SK-N-SH (cell line): ENCODE measurements at regions not wholly inside any gene's neighbourhood (a gene's known extent, or its start where the extent isn't known, plus 50 kb on each side); places are given as distances from the start of the nearest gene placed in this dataset.

Experiments used
- CTCF ChIA-PET: fragments of 300-600, 350-600 bp; formaldehyde crosslinking; extraction: SDS; loops from one replicate; lab custom pipeline; 2021; lab: Yijun Ruan, JAX
- POLR2A ChIA-PET: fragments of 350-600 bp; sonication (Branson Sonifier 250); formaldehyde crosslinking; extraction: SDS; loops from one replicate; lab custom pipeline; 2020; ENCODE audit warnings: antibody characterized with exemption, inconsistent platforms; lab: Yijun Ruan, JAX
- DNase-seq: peaks from one replicate; pipeline ENCODE4 v3.0.0; 2012
- H2AFZ ChIP-seq: fragments of 200-600 bp; sonication (generic); 2 replicates; pipeline ENCODE4 v1.8.1; 2016; ENCODE audit warnings: antibody characterized with exemption, mild to moderate bottlenecking, low read depth
- H3F3A ChIP-seq: fragments of 200-600 bp; sonication (generic); replicated peaks from 2 replicates; pipeline ENCODE3; 2016; ENCODE audit warnings: antibody characterized with exemption, mild to moderate bottlenecking; ENCODE audit not compliant: insufficient read depth
- H3K27ac ChIP-seq, 2 experiments: fragments of 200-500 bp in 1 of 2; fragments of 200-600 bp in 1 of 2; sonication (Bioruptor generic) in 1 of 2; sonication (generic), shearing (Covaris generic) in 1 of 2; 2 replicates each; pipeline versions ENCODE4 v1.5.1 to v1.6.1; 2014 to 2016; ENCODE audit warnings: low read depth in 2 of 2, inconsistent platforms in 1 of 2, low read length in 1 of 2, mild to moderate bottlenecking in 1 of 2, mixed read lengths in 1 of 2
- H3K27me3 ChIP-seq: fragments of 200-600 bp; sonication (generic), shearing (Covaris generic); 2 replicates; pipeline ENCODE4 v1.6.1; 2016; ENCODE audit warnings: mixed run types; ENCODE audit not compliant: insufficient read depth
- H3K36me3 ChIP-seq, 2 experiments: fragments of 200-500 bp in 1 of 2; fragments of 200-600 bp in 1 of 2; sonication (Bioruptor generic) in 1 of 2; sonication (generic) in 1 of 2; replicated peaks in 1 of 2; 2 replicates each; pipeline versions ENCODE3 to v1.5.1; 2014 to 2016; ENCODE audit warnings: low read length in 1 of 2, mild to moderate bottlenecking in 1 of 2; ENCODE audit not compliant: insufficient read depth in 2 of 2, control insufficient read depth in 1 of 2
- H3K4me1 ChIP-seq, 2 experiments: fragments of 200-500 bp in 1 of 2; fragments of 200-600 bp in 1 of 2; sonication (Bioruptor generic) in 1 of 2; sonication (generic), shearing (Covaris generic) in 1 of 2; 2 replicates each; pipeline versions ENCODE4 v1.5.1 to v1.6.1; 2014 to 2016; ENCODE audit warnings: low read depth in 1 of 2, low read length in 1 of 2, mixed run types in 1 of 2; ENCODE audit not compliant: insufficient read depth in 2 of 2, control insufficient read depth in 1 of 2
- H3K4me2 ChIP-seq: fragments of 200-600 bp; sonication (generic), shearing (Covaris generic); 2 replicates; pipeline ENCODE4 v1.6.1; 2017; ENCODE audit warnings: mixed run types
- H3K4me3 ChIP-seq, 2 experiments: fragments of 200-500 bp in 1 of 2; fragments of 200-600 bp in 1 of 2; sonication (Bioruptor generic) in 1 of 2; sonication (generic), shearing (Covaris generic) in 1 of 2; 2 replicates each; pipeline versions ENCODE4 v1.5.1 to v1.8.1; 2014 to 2016; ENCODE audit warnings: low read depth in 2 of 2, inconsistent platforms in 1 of 2, low read length in 1 of 2, mild to moderate bottlenecking in 1 of 2, mixed read lengths in 1 of 2, moderate library complexity in 1 of 2
- H3K79me2 ChIP-seq: fragments of 200-600 bp; sonication (generic); 2 replicates; pipeline ENCODE4 v1.8.1; 2017; ENCODE audit warnings: mild to moderate bottlenecking; ENCODE audit not compliant: insufficient read depth
- H3K9ac ChIP-seq: fragments of 200-600 bp; sonication (generic); 2 replicates; pipeline ENCODE4 v1.6.1; 2017; ENCODE audit warnings: mixed run types
- H3K9me2 ChIP-seq: fragments of 200-600 bp; sonication (generic); 2 replicates; pipeline ENCODE4 v1.6.1; 2017; ENCODE audit warnings: mixed run types
- H3K9me3 ChIP-seq: fragments of 200-600 bp; sonication (generic); 2 replicates; pipeline ENCODE4 v1.6.1; 2017; ENCODE audit warnings: mixed run types, mild to moderate bottlenecking, moderate library complexity
- H4K20me1 ChIP-seq: fragments of 200-600 bp; sonication (generic); 2 replicates; pipeline ENCODE4 v1.6.1; 2017; ENCODE audit warnings: mild to moderate bottlenecking, mixed run types; ENCODE audit not compliant: insufficient read depth
- CHD2 ChIP-seq: fragments of 150-350 bp; IDR thresholded peaks from 2 replicates; pipeline ENCODE4 v1.6.1; 2018; ENCODE audit warnings: low read length; ENCODE audit not compliant: partially characterized antibody
- ELF1 ChIP-seq: IDR thresholded peaks from 2 replicates; pipeline ENCODE4 v1.4.0; 2012
- EZH2phosphoT487 ChIP-seq: fragments of 200-600 bp; sonication (generic); IDR thresholded peaks from 2 replicates; pipeline ENCODE4 v1.6.1; 2017; ENCODE audit warnings: low read depth, mixed run types, mild to moderate bottlenecking, antibody characterized with exemption, moderate library complexity, borderline replicate concordance
- FOXJ3 ChIP-seq: sonication (generic); formaldehyde crosslinking; IDR thresholded peaks from 2 replicates; pipeline ENCODE4 v1.5.1; 2020; ENCODE audit warnings: mild to moderate bottlenecking, missing genetic modification reagents
- GABPA ChIP-seq: IDR thresholded peaks from 2 replicates; pipeline ENCODE4 v1.4.0; 2012; ENCODE audit warnings: low read depth, mild to moderate bottlenecking
- GATA2 ChIP-seq: sonication (generic); formaldehyde crosslinking; IDR thresholded peaks from 2 replicates; pipeline ENCODE4 v1.5.0; 2020; ENCODE audit warnings: mild to moderate bottlenecking, missing genetic modification reagents
- MEF2A ChIP-seq: IDR thresholded peaks from 2 replicates; pipeline ENCODE4 v1.4.0; 2012; ENCODE audit warnings: low read depth, borderline replicate concordance
- MXI1 ChIP-seq: IDR thresholded peaks from 2 replicates; pipeline ENCODE4 v1.6.1; 2012; ENCODE audit warnings: mild to moderate bottlenecking, low read depth, low read length, improper control_type of control experiment
- NFIC ChIP-seq: IDR thresholded peaks from 2 replicates; pipeline ENCODE4 v1.4.0; 2012; ENCODE audit warnings: borderline replicate concordance
- POLR2AphosphoS5 ChIP-seq: IDR thresholded peaks from 2 replicates; pipeline ENCODE4 v1.6.1; 2012; ENCODE audit warnings: low read depth, low read length
- RAD21 ChIP-seq: IDR thresholded peaks from 2 replicates; pipeline ENCODE4 v1.6.1; 2012; ENCODE audit warnings: mild to moderate bottlenecking, low read length
- RFX5 ChIP-seq: IDR thresholded peaks from 2 replicates; pipeline ENCODE4 v1.6.1; 2012; ENCODE audit warnings: mild to moderate bottlenecking, improper control_type of control experiment, low read length
- RXRA ChIP-seq: IDR thresholded peaks from 2 replicates; pipeline ENCODE4 v1.4.0; 2012; ENCODE audit warnings: low read depth, mild to moderate bottlenecking, borderline replicate concordance
- SMC3 ChIP-seq: IDR thresholded peaks from 2 replicates; pipeline ENCODE4 v1.6.1; 2012; ENCODE audit warnings: low read depth, low read length, improper control_type of control experiment
- WGBS: methylation state at CpG from one replicate; pipeline ENCODE4 v1.1.6; 2017; ENCODE audit warnings: low lambda C conversion rate; 5-methylcytosine and 5-hydroxymethylcytosine counted together
- TF ChIP-seq, protein P1 (sequence below): fragments of 200-600 bp; sonication (generic); IDR thresholded peaks from 2 replicates; pipeline ENCODE4 v1.6.1; 2017; ENCODE audit warnings: antibody characterized with exemption, mild to moderate bottlenecking, moderate library complexity
- TF ChIP-seq, protein P2 (sequence below): IDR thresholded peaks from 2 replicates; pipeline ENCODE4 v1.4.0; 2012; ENCODE audit warnings: low read depth, borderline replicate concordance
- TF ChIP-seq, protein P3 (sequence below): IDR thresholded peaks from 2 replicates; pipeline ENCODE4 v1.6.1; 2012; ENCODE audit warnings: mild to moderate bottlenecking, low read depth, low read length, moderate library complexity
- TF ChIP-seq, protein P4 (sequence below): fragments of 150-350 bp; IDR thresholded peaks from 2 replicates; pipeline ENCODE4 v1.6.1; 2016; ENCODE audit warnings: mild to moderate bottlenecking, low read depth, low read length

DNA sequence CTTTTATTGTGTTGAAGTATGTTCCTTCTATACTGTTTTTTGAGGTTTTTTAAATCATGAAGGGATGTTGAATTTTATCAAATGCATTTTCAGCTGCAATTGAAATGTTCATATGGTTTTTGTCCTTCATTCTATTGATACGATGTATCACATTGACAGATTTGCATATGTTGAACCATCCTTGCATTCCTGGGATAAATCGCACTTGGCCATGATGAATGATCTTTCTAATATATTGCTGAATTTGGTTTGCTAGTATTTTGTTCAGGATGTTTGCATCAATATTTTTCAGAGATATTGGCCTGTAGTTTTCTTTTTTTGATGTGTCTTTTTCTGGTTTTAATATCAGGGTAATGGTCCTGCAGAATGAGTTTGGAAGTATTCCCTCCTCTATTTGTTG, 214.0 kb downstream of the LMO4 start:
- no peak overlapping the region for H3K4me2 ChIP-seq
- no peaks in the 10 kb centered on the region for H3K9me2 ChIP-seq
- ChIA-PET CTCF (no interaction called here), POLR2A (no interaction called here)
- peaks cover 6% of the 10 kb centered on the region; the same call in 1 of the 2 replicates for H3K9me3 ChIP-seq
- TF ChIP-seq FOXJ3, result no peak
- TF ChIP-seq MEF2A, result no peak
- TF ChIP-seq, protein P1, sequence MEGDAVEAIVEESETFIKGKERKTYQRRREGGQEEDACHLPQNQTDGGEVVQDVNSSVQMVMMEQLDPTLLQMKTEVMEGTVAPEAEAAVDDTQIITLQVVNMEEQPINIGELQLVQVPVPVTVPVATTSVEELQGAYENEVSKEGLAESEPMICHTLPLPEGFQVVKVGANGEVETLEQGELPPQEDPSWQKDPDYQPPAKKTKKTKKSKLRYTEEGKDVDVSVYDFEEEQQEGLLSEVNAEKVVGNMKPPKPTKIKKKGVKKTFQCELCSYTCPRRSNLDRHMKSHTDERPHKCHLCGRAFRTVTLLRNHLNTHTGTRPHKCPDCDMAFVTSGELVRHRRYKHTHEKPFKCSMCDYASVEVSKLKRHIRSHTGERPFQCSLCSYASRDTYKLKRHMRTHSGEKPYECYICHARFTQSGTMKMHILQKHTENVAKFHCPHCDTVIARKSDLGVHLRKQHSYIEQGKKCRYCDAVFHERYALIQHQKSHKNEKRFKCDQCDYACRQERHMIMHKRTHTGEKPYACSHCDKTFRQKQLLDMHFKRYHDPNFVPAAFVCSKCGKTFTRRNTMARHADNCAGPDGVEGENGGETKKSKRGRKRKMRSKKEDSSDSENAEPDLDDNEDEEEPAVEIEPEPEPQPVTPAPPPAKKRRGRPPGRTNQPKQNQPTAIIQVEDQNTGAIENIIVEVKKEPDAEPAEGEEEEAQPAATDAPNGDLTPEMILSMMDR, result no peak
- TF ChIP-seq POLR2AphosphoS5, result no peak
- TF ChIP-seq EZH2phosphoT487, result no peak
- no peak for TF ChIP-seq NFIC
- no peak for TF ChIP-seq ELF1
- TF ChIP-seq GABPA, result no peak
- no peak overlapping the region for H3K27ac ChIP-seq
- no peaks in the 10 kb centered on the region for H3K4me1 ChIP-seq
- H3K9ac ChIP-seq, result no peak overlapping the region
- H3K79me2 ChIP-seq, result no peaks in the 10 kb centered on the region
- H3K27me3 ChIP-seq, result no peaks in the 10 kb centered on the region
- WGBS, result 58% methylated on average over 2 of the region's 2 CpGs
- no peaks in the 10 kb centered on the region for H3K36me3 ChIP-seq
- H3K4me3 ChIP-seq, result no peak overlapping the region
- DNase-seq, result no peak
- H2AFZ ChIP-seq, result no peak overlapping the region
- H4K20me1 ChIP-seq, result no peaks in the 10 kb centered on the region
- H3F3A ChIP-seq, result no peaks in the 10 kb centered on the region

DNA sequence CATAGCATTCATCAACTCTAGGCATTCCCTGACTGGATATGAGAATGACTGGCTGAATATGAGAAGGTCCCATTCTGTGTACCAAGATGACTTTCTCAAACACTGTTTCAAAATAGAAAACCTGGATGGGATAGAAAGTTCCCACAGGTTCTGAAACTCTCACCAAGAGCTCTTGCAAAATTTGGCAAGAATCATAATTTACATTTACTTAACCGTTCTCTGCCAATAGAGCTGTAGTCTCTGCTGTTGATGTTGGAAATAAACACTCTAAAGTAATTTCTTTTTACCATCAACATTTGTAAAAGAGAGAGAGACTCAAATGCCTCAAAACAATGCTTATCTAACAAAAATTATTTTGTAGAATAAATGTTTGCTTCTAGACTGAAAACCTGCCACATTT, 221.1 kb downstream of the LMO4 start:
- Histone ChIP-seq H3K36me3 (no peaks in the 10 kb centered on the region), H3K9ac (no peak overlapping the region), H3K4me2 (no peak overlapping the region), H3K9me2 (no peaks in the 10 kb centered on the region), H3F3A (no peaks in the 10 kb centered on the region), H3K27me3 (no peaks in the 10 kb centered on the region), H3K9me3 (no peaks in the 10 kb centered on the region), H3K4me1 (no peaks in the 10 kb centered on the region), H4K20me1 (no peaks in the 10 kb centered on the region), H3K79me2 (no peaks in the 10 kb centered on the region), H3K4me3 (no peak overlapping the region), H3K27ac (no peak overlapping the region), H2AFZ (no peak overlapping the region)
- ChIA-PET CTCF (no interaction called here), POLR2A (no interaction called here)
- no peak for DNase-seq
- WGBS, result 67% methylated on average over 1 of the region's 1 CpG
- TF ChIP-seq MXI1 (no peak), SMC3 (no peak), FOXJ3 (no peak), RAD21 (no peak), RFX5 (no peak), RXRA (no peak), NFIC (no peak), POLR2AphosphoS5 (no peak), CHD2 (no peak), GATA2 (CRISPR knock-in tag) (no peak)
- TF ChIP-seq, protein P2, sequence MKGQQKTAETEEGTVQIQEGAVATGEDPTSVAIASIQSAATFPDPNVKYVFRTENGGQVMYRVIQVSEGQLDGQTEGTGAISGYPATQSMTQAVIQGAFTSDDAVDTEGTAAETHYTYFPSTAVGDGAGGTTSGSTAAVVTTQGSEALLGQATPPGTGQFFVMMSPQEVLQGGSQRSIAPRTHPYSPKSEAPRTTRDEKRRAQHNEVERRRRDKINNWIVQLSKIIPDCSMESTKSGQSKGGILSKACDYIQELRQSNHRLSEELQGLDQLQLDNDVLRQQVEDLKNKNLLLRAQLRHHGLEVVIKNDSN, result no peak
- TF ChIP-seq, protein P3, sequence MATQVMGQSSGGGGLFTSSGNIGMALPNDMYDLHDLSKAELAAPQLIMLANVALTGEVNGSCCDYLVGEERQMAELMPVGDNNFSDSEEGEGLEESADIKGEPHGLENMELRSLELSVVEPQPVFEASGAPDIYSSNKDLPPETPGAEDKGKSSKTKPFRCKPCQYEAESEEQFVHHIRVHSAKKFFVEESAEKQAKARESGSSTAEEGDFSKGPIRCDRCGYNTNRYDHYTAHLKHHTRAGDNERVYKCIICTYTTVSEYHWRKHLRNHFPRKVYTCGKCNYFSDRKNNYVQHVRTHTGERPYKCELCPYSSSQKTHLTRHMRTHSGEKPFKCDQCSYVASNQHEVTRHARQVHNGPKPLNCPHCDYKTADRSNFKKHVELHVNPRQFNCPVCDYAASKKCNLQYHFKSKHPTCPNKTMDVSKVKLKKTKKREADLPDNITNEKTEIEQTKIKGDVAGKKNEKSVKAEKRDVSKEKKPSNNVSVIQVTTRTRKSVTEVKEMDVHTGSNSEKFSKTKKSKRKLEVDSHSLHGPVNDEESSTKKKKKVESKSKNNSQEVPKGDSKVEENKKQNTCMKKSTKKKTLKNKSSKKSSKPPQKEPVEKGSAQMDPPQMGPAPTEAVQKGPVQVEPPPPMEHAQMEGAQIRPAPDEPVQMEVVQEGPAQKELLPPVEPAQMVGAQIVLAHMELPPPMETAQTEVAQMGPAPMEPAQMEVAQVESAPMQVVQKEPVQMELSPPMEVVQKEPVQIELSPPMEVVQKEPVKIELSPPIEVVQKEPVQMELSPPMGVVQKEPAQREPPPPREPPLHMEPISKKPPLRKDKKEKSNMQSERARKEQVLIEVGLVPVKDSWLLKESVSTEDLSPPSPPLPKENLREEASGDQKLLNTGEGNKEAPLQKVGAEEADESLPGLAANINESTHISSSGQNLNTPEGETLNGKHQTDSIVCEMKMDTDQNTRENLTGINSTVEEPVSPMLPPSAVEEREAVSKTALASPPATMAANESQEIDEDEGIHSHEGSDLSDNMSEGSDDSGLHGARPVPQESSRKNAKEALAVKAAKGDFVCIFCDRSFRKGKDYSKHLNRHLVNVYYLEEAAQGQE, result no peak
- TF ChIP-seq, protein P4, sequence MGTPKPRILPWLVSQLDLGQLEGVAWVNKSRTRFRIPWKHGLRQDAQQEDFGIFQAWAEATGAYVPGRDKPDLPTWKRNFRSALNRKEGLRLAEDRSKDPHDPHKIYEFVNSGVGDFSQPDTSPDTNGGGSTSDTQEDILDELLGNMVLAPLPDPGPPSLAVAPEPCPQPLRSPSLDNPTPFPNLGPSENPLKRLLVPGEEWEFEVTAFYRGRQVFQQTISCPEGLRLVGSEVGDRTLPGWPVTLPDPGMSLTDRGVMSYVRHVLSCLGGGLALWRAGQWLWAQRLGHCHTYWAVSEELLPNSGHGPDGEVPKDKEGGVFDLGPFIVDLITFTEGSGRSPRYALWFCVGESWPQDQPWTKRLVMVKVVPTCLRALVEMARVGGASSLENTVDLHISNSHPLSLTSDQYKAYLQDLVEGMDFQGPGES, result no peak
